Mucosa of rectum (tissue), 2 donors: ENCODE measurements at regions not wholly inside any gene's neighbourhood (a gene's known extent, or its start where the extent isn't known, plus 50 kb on each side); places are given as distances from the start of the nearest gene placed in this dataset.

ENCODE experiments used
- H3K27ac ChIP-seq, 2 donors: one replicate each; pipeline ENCODE4 v1.7.0; 2013; ENCODE audit warnings: inconsistent platforms in 2 of 2, low read depth in 2 of 2, low read length in 2 of 2
- H3K27me3 ChIP-seq, 2 donors: one replicate each; pipeline ENCODE4 v1.7.0; 2013; ENCODE audit warnings: low read length in 2 of 2; ENCODE audit not compliant: control insufficient read depth in 2 of 2, insufficient read depth in 2 of 2
- H3K36me3 ChIP-seq, 2 donors: one replicate each; pipeline ENCODE4 v1.7.0; 2013; ENCODE audit warnings: low read length in 2 of 2; ENCODE audit not compliant: control insufficient read depth in 2 of 2, insufficient read depth in 2 of 2
- H3K4me1 ChIP-seq, 2 donors: one replicate each; pipeline ENCODE4 v1.7.0; 2013; ENCODE audit warnings: low read length in 2 of 2, mild to moderate bottlenecking in 1 of 2; ENCODE audit not compliant: control insufficient read depth in 2 of 2, insufficient read depth in 2 of 2
- H3K4me3 ChIP-seq, 2 donors: one replicate each; pipeline ENCODE4 v1.7.0; 2013; ENCODE audit warnings: low read length in 2 of 2
- H3K9ac ChIP-seq, 2 donors: one replicate each; pipeline ENCODE4 v1.7.0; 2013; ENCODE audit warnings: low read length in 2 of 2, low read depth in 1 of 2, mild to moderate bottlenecking in 1 of 2
- H3K9me3 ChIP-seq, 2 donors: one replicate each; pipeline ENCODE4 v1.7.0; 2013; ENCODE audit warnings: low read length in 2 of 2; ENCODE audit not compliant: control insufficient read depth in 2 of 2
- donor health status: healthy.
- donor health status: Normal muscosa, but diverticular disease.

DNA sequence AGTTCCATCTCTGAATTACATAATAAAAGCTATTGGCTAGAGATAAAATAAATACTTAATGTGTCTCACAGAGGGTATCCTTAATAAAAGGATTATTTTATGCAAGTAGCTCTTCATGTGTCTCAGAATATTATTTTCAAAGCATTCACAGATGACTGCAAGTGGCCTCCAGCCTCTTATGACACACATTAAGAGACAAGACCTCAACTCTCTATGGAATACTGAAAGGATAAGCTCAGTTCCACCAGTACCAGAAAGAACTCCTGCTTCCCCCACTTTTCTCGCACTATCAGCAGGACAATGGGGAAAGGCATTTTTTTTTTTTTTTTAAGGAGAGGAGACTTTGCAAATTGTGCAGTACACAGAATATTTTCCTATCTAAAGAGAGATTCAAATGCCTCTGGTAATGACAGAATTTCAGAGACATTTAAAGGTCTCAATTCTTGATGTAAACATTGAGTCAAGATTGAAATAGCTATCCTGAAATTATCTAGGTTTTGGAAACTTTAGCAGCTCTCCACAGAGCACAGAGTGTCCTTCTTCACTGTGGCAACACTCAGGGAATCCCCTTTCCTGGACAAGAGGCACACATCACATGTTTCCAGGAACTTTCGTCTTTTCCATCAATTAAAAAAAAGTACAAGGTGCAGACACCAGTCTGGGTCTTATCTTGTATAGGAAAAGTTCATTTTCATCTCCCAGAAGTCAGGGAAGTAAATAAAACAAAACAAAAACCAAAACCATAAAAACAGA lies 122.0 kb upstream of the ANK3 start:
- H3K4me3 ChIP-seq: no peak overlapping the region
- H3K9me3 ChIP-seq: no peaks in the 10 kb centered on the region
- H3K27ac ChIP-seq: no peak overlapping the region
- H3K9ac ChIP-seq: no peak overlapping the region
- H3K27me3 ChIP-seq: no peaks in the 10 kb centered on the region
- no peaks in the 10 kb centered on the region for H3K36me3 ChIP-seq
- no peaks in the 10 kb centered on the region for H3K4me1 ChIP-seq

GRCh38 chr10:60508831-60509230 lies 119.2 kb upstream of the ANK3 start:
- Histone ChIP-seq H3K9ac (no peak overlapping the region), H3K36me3 (no peaks in the 10 kb centered on the region), H3K27me3 (no peaks in the 10 kb centered on the region), H3K27ac (no peak overlapping the region), H3K9me3 (no peaks in the 10 kb centered on the region), H3K4me1 (no peaks in the 10 kb centered on the region), H3K4me3 (no peak overlapping the region)

DNA sequence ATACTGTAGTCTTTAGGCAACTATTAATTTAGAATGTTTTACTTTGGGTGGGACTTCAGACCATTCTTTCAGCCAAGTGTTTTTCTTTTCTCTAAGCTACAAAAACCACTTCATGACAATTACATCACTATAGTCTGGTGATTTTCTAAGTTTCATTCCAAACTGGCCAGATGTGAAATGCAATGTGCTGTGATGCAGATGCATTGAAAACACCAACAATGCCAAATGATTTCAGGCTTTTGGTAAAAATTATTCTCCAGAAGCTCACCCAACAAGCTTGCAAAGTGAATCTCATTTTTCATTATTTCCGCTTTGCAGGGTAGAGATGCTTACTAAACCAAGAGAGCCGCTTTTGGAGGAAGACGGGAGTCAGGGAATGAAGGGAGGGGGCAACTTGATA lies 118.4 kb upstream of the ANK3 start:
- Histone ChIP-seq H3K36me3 (no peaks in the 10 kb centered on the region), H3K4me3 (no peak overlapping the region), H3K27me3 (no peaks in the 10 kb centered on the region), H3K9me3 (no peaks in the 10 kb centered on the region), H3K27ac (no peak overlapping the region), H3K4me1 (no peaks in the 10 kb centered on the region), H3K9ac (no peak overlapping the region)

DNA sequence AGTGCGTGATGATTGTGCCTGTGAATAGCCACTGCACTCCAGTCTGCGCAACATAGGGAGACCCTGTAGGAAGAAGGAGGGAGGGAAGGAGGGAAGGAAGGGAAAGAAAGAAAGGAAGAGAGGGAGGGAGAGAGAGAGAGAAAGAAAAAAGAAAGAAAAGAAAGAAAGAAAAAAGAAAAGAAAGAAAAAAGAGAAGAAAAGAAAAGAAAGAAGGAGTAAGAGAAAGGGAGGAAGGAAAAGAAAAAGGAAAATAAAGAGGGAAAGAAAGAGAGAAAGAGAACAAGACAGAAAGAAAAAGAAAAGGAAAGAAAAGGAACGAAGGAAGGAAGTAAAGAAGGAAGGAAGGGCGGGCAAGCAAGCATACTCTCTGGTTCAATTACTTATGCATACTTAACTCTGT lies 112.9 kb upstream of the ANK3 start:
- no peaks in the 10 kb centered on the region for H3K4me1 ChIP-seq
- no peaks in the 10 kb centered on the region for H3K27me3 ChIP-seq
- H3K27ac ChIP-seq: no peak overlapping the region
- no peaks in the 10 kb centered on the region for H3K36me3 ChIP-seq
- no peak overlapping the region for H3K9ac ChIP-seq
- H3K9me3 ChIP-seq: no peaks in the 10 kb centered on the region
- H3K4me3 ChIP-seq: no peak overlapping the region

GRCh38 chr10:60498985-60499384 lies 109.3 kb upstream of the ANK3 start:
- Histone ChIP-seq H3K36me3 (no peaks in the 10 kb centered on the region), H3K4me3 (no peak overlapping the region), H3K27ac (no peak overlapping the region)

DNA sequence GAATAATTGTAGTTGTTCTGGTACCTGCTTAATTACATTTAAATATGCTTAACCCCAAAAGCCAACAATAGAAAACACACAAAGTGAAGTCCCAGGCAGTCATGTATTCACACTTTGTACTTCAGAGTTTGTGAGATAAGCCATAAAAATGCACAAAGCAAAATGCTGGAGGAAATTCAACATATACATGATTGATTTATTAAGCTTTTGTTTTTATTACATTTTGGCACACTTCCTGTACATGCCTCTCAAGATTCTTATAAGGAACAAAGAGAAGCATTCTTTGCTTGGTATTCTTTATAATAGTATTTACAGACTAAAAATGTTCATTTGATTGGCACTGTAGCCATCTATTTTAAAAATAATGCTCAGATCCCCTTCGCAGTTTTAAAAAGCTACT lies 107.7 kb upstream of the ANK3 start:
- Histone ChIP-seq H3K4me1 (peaks cover 0 to 2% of the 10 kb centered on the region in 2 donors), H3K27me3 (no peaks in the 10 kb centered on the region), H3K9ac (no peak overlapping the region), H3K9me3 (no peaks in the 10 kb centered on the region), H3K4me3 (no peak overlapping the region), H3K27ac (no peak overlapping the region), H3K36me3 (no peaks in the 10 kb centered on the region)

More at GRCh38 chr10:60498985-60499384, 109.3 kb upstream of the ANK3 start:
- peaks cover 0 to 2% of the 10 kb centered on the region in 2 donors for H3K4me1 ChIP-seq
- no peaks in the 10 kb centered on the region for H3K27me3 ChIP-seq
- no peaks in the 10 kb centered on the region for H3K9me3 ChIP-seq
- H3K9ac ChIP-seq: no peak overlapping the region

GRCh38 chr10:60496181-60496580 lies 106.5 kb upstream of the ANK3 start:
- Histone ChIP-seq H3K27ac (no peak overlapping the region), H3K4me3 (no peak overlapping the region), H3K4me1 (peaks cover 0 to 2% of the 10 kb centered on the region in 2 donors), H3K36me3 (no peaks in the 10 kb centered on the region), H3K9me3 (peaks cover 0 to 2% of the 10 kb centered on the region in 2 donors), H3K27me3 (no peaks in the 10 kb centered on the region), H3K9ac (no peak overlapping the region)

GRCh38 chr10:60495338-60496055 lies 105.8 kb upstream of the ANK3 start:
- peaks cover 0 to 2% of the 10 kb centered on the region in 2 donors for H3K9me3 ChIP-seq
- H3K27ac ChIP-seq: no peak overlapping the region
- H3K4me3 ChIP-seq: no peak overlapping the region
- peaks cover 0 to 2% of the 10 kb centered on the region in 2 donors for H3K4me1 ChIP-seq
- no peaks in the 10 kb centered on the region for H3K36me3 ChIP-seq
- no peak overlapping the region for H3K9ac ChIP-seq
- no peaks in the 10 kb centered on the region for H3K27me3 ChIP-seq

DNA sequence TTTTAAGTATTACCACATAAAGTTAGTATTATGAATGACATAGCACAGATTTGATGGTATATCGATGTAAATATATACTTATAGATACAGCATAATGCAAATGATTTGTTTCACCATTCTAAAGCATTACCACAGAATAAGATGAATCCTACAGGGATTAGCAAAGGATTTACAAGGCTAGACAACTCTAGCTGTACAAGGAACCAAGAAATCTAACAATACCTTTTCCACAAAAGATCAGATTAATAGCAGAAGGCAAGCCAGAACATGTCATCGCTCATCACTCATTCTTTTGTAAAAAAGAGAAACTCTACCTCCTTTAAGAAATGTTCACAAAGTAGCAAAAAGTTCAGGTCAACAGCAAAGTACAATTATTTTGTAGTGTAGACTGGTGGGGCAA lies 105.1 kb upstream of the ANK3 start:
- Histone ChIP-seq H3K27me3 (no peaks in the 10 kb centered on the region), H3K27ac (no peak overlapping the region), H3K36me3 (no peaks in the 10 kb centered on the region), H3K9ac (no peak overlapping the region), H3K9me3 (peaks cover 0 to 2% of the 10 kb centered on the region in 2 donors), H3K4me3 (no peak overlapping the region), H3K4me1 (peaks cover 0 to 7% of the 10 kb centered on the region in 2 donors)

DNA sequence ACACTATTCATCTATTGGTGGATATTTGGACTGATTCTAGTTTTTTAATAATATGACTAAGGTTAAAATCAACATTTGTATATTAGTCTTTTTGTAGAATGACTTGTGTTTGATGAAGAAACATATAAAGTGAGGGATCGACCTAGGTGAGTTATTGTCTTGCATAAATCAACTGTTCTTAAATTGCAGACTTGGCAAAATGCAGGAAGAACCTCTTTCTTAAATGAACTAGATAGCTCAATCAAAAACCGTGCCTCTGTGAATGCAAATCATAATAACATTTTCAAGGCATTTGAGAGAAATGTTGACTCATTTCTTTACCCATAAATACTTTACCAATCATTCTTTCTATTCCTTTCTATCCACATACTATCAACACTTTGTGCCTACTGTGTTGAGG lies 101.5 kb upstream of the ANK3 start:
- no peak overlapping the region for H3K27ac ChIP-seq
- peaks cover 0 to 5% of the 10 kb centered on the region in 2 donors for H3K4me1 ChIP-seq
- no peaks in the 10 kb centered on the region for H3K27me3 ChIP-seq
- no peak overlapping the region for H3K4me3 ChIP-seq
- no peak overlapping the region for H3K9ac ChIP-seq
- H3K36me3 ChIP-seq: no peaks in the 10 kb centered on the region
- H3K9me3 ChIP-seq: peaks cover 0 to 2% of the 10 kb centered on the region in 2 donors
